A673 (cell line): ENCODE measurements at regions not wholly inside any gene's neighbourhood (a gene's known extent, or its start where the extent isn't known, plus 50 kb on each side); places are given as distances from the start of the nearest gene placed in this dataset.

Experiments used
- BruUV-seq: library from RNA; stranded (reverse); fragments of 400-500 nt; replicated peaks from 2 replicates; lab custom pipeline; 2021; lab: Mats Ljungman, UMichigan
- CTCF ChIA-PET: fragments of 300-600 bp; sonication (Branson Sonifier 250); formaldehyde crosslinking; loops from one replicate; lab custom pipeline; 2022; ENCODE audit warnings: antibody characterized with exemption; lab: Charles Lee
- POLR2A ChIA-PET: fragments of 300-600 bp; sonication (Branson Sonifier 250); formaldehyde crosslinking; loops from one replicate; lab custom pipeline; 2022; ENCODE audit warnings: antibody characterized with exemption; ENCODE audit not compliant: low non-redundant PET; lab: Charles Lee
- DNase-seq: peaks from one replicate; pipeline ENCODE4 v3.0.0-alpha.2; 2015; ENCODE audit warnings: low spot score
- H3K27ac ChIP-seq: fragments of 200-600 bp; sonication (generic); 2 replicates; pipeline ENCODE4 v1.5.1; 2016; ENCODE audit warnings: mixed run types, low read depth, mild to moderate bottlenecking, mixed read lengths, antibody characterized with exemption, low read length; ENCODE audit not compliant: poor library complexity, severe bottlenecking
- H3K27me3 ChIP-seq: fragments of 200-600 bp; sonication (generic); replicated peaks from 2 replicates; pipeline ENCODE4 v1.6.1; 2017; ENCODE audit warnings: mixed run types, low read depth, mild to moderate bottlenecking, mixed read lengths, antibody characterized with exemption, low read length; ENCODE audit not compliant: insufficient read depth, poor library complexity
- H3K36me3 ChIP-seq: fragments of 200-600 bp; sonication (generic); 2 replicates; pipeline ENCODE4 v1.6.1; 2016; ENCODE audit warnings: mixed run types, mild to moderate bottlenecking, mixed read lengths, antibody characterized with exemption, low read length; ENCODE audit not compliant: insufficient read depth, poor library complexity, severe bottlenecking
- H3K4me1 ChIP-seq: fragments of 200-600 bp; sonication (generic); 2 replicates; pipeline ENCODE4 v1.6.1; 2017; ENCODE audit warnings: mixed run types, mild to moderate bottlenecking, mixed read lengths, antibody characterized with exemption, low read length; ENCODE audit not compliant: insufficient read depth, poor library complexity, severe bottlenecking
- H3K4me3 ChIP-seq: fragments of 200-600 bp; sonication (generic); 2 replicates; pipeline ENCODE4 v1.5.1; 2016; ENCODE audit warnings: low read depth, mixed run types, mild to moderate bottlenecking, mixed read lengths, low read length; ENCODE audit not compliant: poor library complexity, severe bottlenecking
- H3K9me3 ChIP-seq: fragments of 200-600 bp; sonication (generic); 2 replicates; pipeline ENCODE4 v1.6.1; 2016; ENCODE audit warnings: mixed run types, low read depth, mild to moderate bottlenecking, mixed read lengths, antibody characterized with exemption, low read length; ENCODE audit not compliant: poor library complexity, severe bottlenecking
- EZH2 ChIP-seq: fragments of 200-600 bp; sonication (generic); IDR thresholded peaks from 2 replicates; pipeline ENCODE4 v1.6.1; 2017; ENCODE audit warnings: borderline replicate concordance, low read depth, mild to moderate bottlenecking, mixed read lengths, antibody characterized with exemption, low read length; ENCODE audit not compliant: poor library complexity, severe bottlenecking
- intact Hi-C: fragments of 100-400 bp; cut with micrococcal nuclease; formaldehyde crosslinking; loops from one replicate; pipeline ENCODE4 v1.10.0; 2022; ENCODE audit not compliant: unreplicated experiment
- TF ChIP-seq, protein P1 (sequence below): fragments of 300-800, 200-600 bp; sonication (generic); conservative IDR thresholded peaks from 2 replicates; pipeline ENCODE4 v1.5.1; 2017; ENCODE audit warnings: low read depth, mild to moderate bottlenecking, antibody characterized with exemption, low read length, moderate library complexity, mixed read lengths

- intact Hi-C loops: no loop called here
Measured at GRCh38 chr13:44026194-44026593, 146.5 kb downstream of the LACC1 start.

GRCh38 chr13:44028734-44029133, 149.0 kb downstream of the LACC1 start:
- POLR2A ChIA-PET: no interaction called here
- no peaks in the 10 kb centered on the region for H3K9me3 ChIP-seq
- no peaks in the 10 kb centered on the region for H3K4me1 ChIP-seq
- no peak overlapping the region for H3K4me3 ChIP-seq
- DNase-seq: no peak
- TF ChIP-seq EZH2: no peak
- TF ChIP-seq, protein P1, sequence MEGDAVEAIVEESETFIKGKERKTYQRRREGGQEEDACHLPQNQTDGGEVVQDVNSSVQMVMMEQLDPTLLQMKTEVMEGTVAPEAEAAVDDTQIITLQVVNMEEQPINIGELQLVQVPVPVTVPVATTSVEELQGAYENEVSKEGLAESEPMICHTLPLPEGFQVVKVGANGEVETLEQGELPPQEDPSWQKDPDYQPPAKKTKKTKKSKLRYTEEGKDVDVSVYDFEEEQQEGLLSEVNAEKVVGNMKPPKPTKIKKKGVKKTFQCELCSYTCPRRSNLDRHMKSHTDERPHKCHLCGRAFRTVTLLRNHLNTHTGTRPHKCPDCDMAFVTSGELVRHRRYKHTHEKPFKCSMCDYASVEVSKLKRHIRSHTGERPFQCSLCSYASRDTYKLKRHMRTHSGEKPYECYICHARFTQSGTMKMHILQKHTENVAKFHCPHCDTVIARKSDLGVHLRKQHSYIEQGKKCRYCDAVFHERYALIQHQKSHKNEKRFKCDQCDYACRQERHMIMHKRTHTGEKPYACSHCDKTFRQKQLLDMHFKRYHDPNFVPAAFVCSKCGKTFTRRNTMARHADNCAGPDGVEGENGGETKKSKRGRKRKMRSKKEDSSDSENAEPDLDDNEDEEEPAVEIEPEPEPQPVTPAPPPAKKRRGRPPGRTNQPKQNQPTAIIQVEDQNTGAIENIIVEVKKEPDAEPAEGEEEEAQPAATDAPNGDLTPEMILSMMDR: no peak
- H3K36me3 ChIP-seq: no peaks in the 10 kb centered on the region
- no peaks in the 10 kb centered on the region for H3K27me3 ChIP-seq
- intact Hi-C loops: no loop called here
- BruUV-seq: no TSS peak
- no peak overlapping the region for H3K27ac ChIP-seq
- CTCF ChIA-PET: no interaction called here

More at GRCh38 chr13:44026194-44026593, 146.5 kb downstream of the LACC1 start:
- POLR2A ChIA-PET: no interaction called here
- Histone ChIP-seq H3K4me1 (no peaks in the 10 kb centered on the region), H3K36me3 (no peaks in the 10 kb centered on the region), H3K9me3 (no peaks in the 10 kb centered on the region), H3K27ac (no peak overlapping the region), H3K27me3 (no peaks in the 10 kb centered on the region), H3K4me3 (no peak overlapping the region)
- CTCF ChIA-PET: no interaction called here
- DNase-seq: no peak
- BruUV-seq: no TSS peak
- TF ChIP-seq, protein P1: no peak; the same call in 1 of the 2 replicates
- TF ChIP-seq EZH2: no peak

DNA sequence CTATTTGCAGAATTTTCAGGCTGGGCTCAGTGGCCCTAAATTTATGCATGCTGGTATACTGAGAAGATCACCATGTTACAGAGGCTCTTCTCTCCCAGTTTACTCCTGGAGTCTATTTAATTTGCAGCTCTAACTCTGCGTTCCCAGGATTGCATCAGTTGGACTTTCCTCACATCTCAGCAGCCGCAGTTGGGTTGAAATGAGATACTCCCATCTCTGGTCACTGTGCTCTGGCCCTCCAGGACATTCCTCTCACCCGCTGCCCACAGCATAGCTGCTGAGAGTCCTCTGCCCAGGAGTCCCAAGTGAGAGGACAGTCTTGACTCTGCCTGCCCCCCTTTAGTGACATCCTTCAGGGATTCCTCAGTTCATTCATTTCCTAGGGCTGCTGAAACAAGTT, 150.9 kb downstream of the LACC1 start:
- Histone ChIP-seq H3K4me1 (no peaks in the 10 kb centered on the region), H3K9me3 (no peaks in the 10 kb centered on the region), H3K27ac (no peak overlapping the region), H3K36me3 (no peaks in the 10 kb centered on the region), H3K27me3 (no peaks in the 10 kb centered on the region), H3K4me3 (no peak overlapping the region)
- intact Hi-C loops: no loop called here
- no TSS peak for BruUV-seq
- POLR2A ChIA-PET: no interaction called here
- no peak for DNase-seq
- TF ChIP-seq EZH2: no peak
- TF ChIP-seq, protein P1: no peak
- CTCF ChIA-PET: no interaction called here
